ENCODE measurements at regions not wholly inside any gene's neighbourhood (a gene's known extent, or its start where the extent isn't known, plus 50 kb on each side); places are given as distances from the start of the nearest gene placed in this dataset.

DNA sequence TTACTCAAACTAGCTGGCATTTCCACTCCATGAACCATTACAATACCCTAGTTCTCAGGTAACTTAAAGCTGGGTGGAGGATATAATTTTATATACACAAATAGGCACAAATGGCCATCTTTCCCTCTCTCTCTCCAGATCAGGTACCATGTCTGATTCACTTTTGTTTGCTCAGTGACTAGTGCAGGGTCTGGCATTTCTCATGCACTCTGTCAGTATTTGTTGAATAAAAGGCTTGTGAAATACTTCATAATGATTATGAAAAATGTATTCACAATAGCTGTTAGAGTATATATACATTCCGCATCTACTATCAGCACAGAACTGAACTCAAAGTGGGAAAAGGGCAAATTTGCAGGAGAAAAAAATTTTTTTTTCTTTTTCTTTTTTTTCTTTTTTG, 510.2 kb upstream of the USP24 start:
- TF ChIP-seq, protein P1, sequence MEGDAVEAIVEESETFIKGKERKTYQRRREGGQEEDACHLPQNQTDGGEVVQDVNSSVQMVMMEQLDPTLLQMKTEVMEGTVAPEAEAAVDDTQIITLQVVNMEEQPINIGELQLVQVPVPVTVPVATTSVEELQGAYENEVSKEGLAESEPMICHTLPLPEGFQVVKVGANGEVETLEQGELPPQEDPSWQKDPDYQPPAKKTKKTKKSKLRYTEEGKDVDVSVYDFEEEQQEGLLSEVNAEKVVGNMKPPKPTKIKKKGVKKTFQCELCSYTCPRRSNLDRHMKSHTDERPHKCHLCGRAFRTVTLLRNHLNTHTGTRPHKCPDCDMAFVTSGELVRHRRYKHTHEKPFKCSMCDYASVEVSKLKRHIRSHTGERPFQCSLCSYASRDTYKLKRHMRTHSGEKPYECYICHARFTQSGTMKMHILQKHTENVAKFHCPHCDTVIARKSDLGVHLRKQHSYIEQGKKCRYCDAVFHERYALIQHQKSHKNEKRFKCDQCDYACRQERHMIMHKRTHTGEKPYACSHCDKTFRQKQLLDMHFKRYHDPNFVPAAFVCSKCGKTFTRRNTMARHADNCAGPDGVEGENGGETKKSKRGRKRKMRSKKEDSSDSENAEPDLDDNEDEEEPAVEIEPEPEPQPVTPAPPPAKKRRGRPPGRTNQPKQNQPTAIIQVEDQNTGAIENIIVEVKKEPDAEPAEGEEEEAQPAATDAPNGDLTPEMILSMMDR (IDR thresholded peaks at IDR 0.05 in 8 of 11, conservative IDR thresholded peaks at IDR 0.05 in 3 of 11): no peak
- TF ChIP-seq POLR2A (IDR thresholded peaks at IDR 0.05) (no peak), POLR2AphosphoS5 (IDR thresholded peaks at IDR 0.05) (no peak)
